GM12878 (cell line): ENCODE measurements at regions not wholly inside any gene's neighbourhood (a gene's known extent, or its start where the extent isn't known, plus 50 kb on each side); places are given as distances from the start of the nearest gene placed in this dataset.

Source experiments
- ATAC-seq: fragments of 200-7000 bp; cut with Tn5 transposase; 3 replicates; pipeline ENCODE4 v1.9.1; 2020; ENCODE audit warnings: mild to moderate bottlenecking, moderate library complexity
- BruUV-seq: library from RNA; stranded (reverse); fragments of 400-500 nt; replicated peaks from 2 replicates; lab custom pipeline; 2021; lab: Mats Ljungman, UMichigan
- CTCF ChIA-PET: fragments of 300-600 bp; sonication (Branson Sonifier 250); formaldehyde crosslinking; extraction: SDS; loops from one replicate; lab custom pipeline; 2021; ENCODE audit warnings: inconsistent platforms; lab: Yijun Ruan, JAX
- POLR2A ChIA-PET: fragments of 350-600 bp; formaldehyde crosslinking; extraction: SDS; loops from one replicate; lab custom pipeline; 2021; ENCODE audit warnings: inconsistent platforms; lab: Charles Lee
- RAD21 ChIA-PET: fragments of 300-600 bp; sonication (Branson Sonifier 250); formaldehyde crosslinking; loops from one replicate; lab custom pipeline; 2023; ENCODE audit warnings: antibody characterized with exemption; ENCODE audit not compliant: unreplicated experiment; lab: Charles Lee
- SMC1A ChIA-PET: fragments of 300-600 bp; sonication (Branson Sonifier 250); formaldehyde crosslinking; loops from one replicate; lab custom pipeline; 2023; ENCODE audit not compliant: unreplicated experiment, uncharacterized antibody; lab: Charles Lee
- DNase-seq: peaks from one replicate; pipeline ENCODE4 v3.0.0-alpha.2; 2011; ENCODE audit warnings: low read depth, low spot score
- FAIRE-seq: peaks from 3 replicates; lab custom pipeline; 2011; peaks lifted over from hg19 to GRCh38; lab: Jason Lieb, UNC
- H2AFZ ChIP-seq: 2 replicates; pipeline ENCODE4 v1.6.0; 2011; ENCODE audit warnings: low read depth, low read length, control low read depth; ENCODE audit not compliant: control insufficient read depth
- H3K27ac ChIP-seq: 2 replicates; pipeline ENCODE4 v1.5.1; 2011; ENCODE audit warnings: control low read depth; ENCODE audit not compliant: control insufficient read depth, insufficient read depth
- H3K27me3 ChIP-seq, 2 experiments: replicated peaks in 1 of 2; 2 replicates each; pipeline versions ENCODE4 v1.6.0 to v1.6.1; 2011; ENCODE audit warnings: low read length in 1 of 2; ENCODE audit not compliant: control insufficient read depth in 2 of 2, insufficient read depth in 2 of 2
- H3K36me3 ChIP-seq, 2 experiments: 2 replicates each; pipeline ENCODE4 v1.5.1; 2011; ENCODE audit warnings: low read length in 1 of 2; ENCODE audit not compliant: control insufficient read depth in 2 of 2, insufficient read depth in 2 of 2
- H3K4me1 ChIP-seq: 2 replicates; pipeline ENCODE4 v1.6.1; 2011; ENCODE audit warnings: mild to moderate bottlenecking, low read length, moderate library complexity, mixed read lengths; ENCODE audit not compliant: control insufficient read depth, insufficient read depth
- H3K4me2 ChIP-seq: 2 replicates; pipeline ENCODE4 v1.6.0; 2011; ENCODE audit warnings: control low read depth; ENCODE audit not compliant: control insufficient read depth, insufficient read depth
- H3K4me3 ChIP-seq: fragments of 200-600 bp; sonication (generic); 2 replicates; pipeline ENCODE4 v1.5.1; 2016
- H3K79me2 ChIP-seq: 2 replicates; pipeline ENCODE4 v1.6.0; 2011; ENCODE audit warnings: low read length; ENCODE audit not compliant: control insufficient read depth, insufficient read depth
- H3K9ac ChIP-seq: 2 replicates; pipeline ENCODE4 v1.8.0; 2011; ENCODE audit warnings: low read length, control low read depth, mixed read lengths; ENCODE audit not compliant: control insufficient read depth, insufficient read depth
- H3K9me3 ChIP-seq: replicated peaks from 3 replicates; pipeline ENCODE4 v1.5.1; 2011; ENCODE audit warnings: mild to moderate bottlenecking, low read length; ENCODE audit not compliant: control insufficient read depth, insufficient read depth
- H4K20me1 ChIP-seq: 2 replicates; pipeline ENCODE4 v1.6.0; 2011; ENCODE audit not compliant: control insufficient read depth, insufficient read depth
- BCL11A ChIP-seq: IDR thresholded peaks from 2 replicates; pipeline ENCODE4 v1.6.1; 2011; ENCODE audit warnings: low read depth, low read length
- CEBPB ChIP-seq, 2 experiments: fragments of 150-350 bp in 1 of 2; IDR thresholded peaks; 2 replicates each; pipeline ENCODE4 v1.6.1; 2012 to 2014; ENCODE audit warnings: low read depth in 2 of 2, low read length in 2 of 2, borderline replicate concordance in 1 of 2, inconsistent platforms in 1 of 2
- DPF2 ChIP-seq: fragments of 450-650 bp; IDR thresholded peaks from 2 replicates; pipeline ENCODE4 v1.6.1; 2017; ENCODE audit warnings: mild to moderate bottlenecking
- HCFC1 ChIP-seq: fragments of 150-350 bp; IDR thresholded peaks from 2 replicates; pipeline ENCODE4 v1.6.1; 2014; ENCODE audit warnings: low read length
- JUND ChIP-seq: IDR thresholded peaks from 2 replicates; pipeline ENCODE4 v1.6.1; 2012; ENCODE audit warnings: low read depth, mild to moderate bottlenecking, low read length, improper control_type of control experiment, moderate library complexity
- KDM1A ChIP-seq: fragments of 200-600 bp; sonication (generic); IDR thresholded peaks from 2 replicates; pipeline ENCODE4 v1.6.1; 2016; ENCODE audit warnings: borderline replicate concordance
- MYC ChIP-seq: IDR thresholded peaks from 2 replicates; pipeline ENCODE4 v1.6.1; 2011; ENCODE audit warnings: mild to moderate bottlenecking, low read length, moderate library complexity, inconsistent platforms; ENCODE audit not compliant: insufficient read depth, insufficient replicate concordance, insufficient read length, severe bottlenecking
- RBBP5 ChIP-seq: fragments of 200-600 bp; sonication (generic); conservative IDR thresholded peaks from 2 replicates; pipeline ENCODE4 v1.6.1; 2016
- RUNX3 ChIP-seq: IDR thresholded peaks from 2 replicates; pipeline ENCODE4 v1.6.1; 2012; ENCODE audit warnings: low read length, inconsistent platforms
- STAT3 ChIP-seq: IDR thresholded peaks from 2 replicates; pipeline ENCODE4 v1.6.1; 2011; ENCODE audit warnings: low read depth, low read length, improper control_type of control experiment
- YY1 ChIP-seq: IDR thresholded peaks from 2 replicates; pipeline ENCODE4 v1.6.1; 2011; ENCODE audit warnings: low read depth, mild to moderate bottlenecking, low read length
- ZBTB40 ChIP-seq: fragments of 450-650 bp; IDR thresholded peaks from 2 replicates; pipeline ENCODE4 v1.6.1; 2016; ENCODE audit warnings: mild to moderate bottlenecking, moderate library complexity, borderline replicate concordance
- WGBS: methylation state at CpG from one replicate; pipeline ENCODE4 v1.1.6; 2016; ENCODE audit warnings: low lambda C conversion rate; ENCODE audit not compliant: insufficient replicate concordance, insufficient coverage; ENCODE audit errors: missing lambda C conversion rate; 5-methylcytosine and 5-hydroxymethylcytosine counted together
- in situ Hi-C: fragments of 300-500 bp; cut with MboI; formaldehyde crosslinking; loops from 9 replicates; pipeline ENCODE4 v1.14.3; 2018; ENCODE audit warnings: mixed read lengths
- intact Hi-C: fragments of 100-400 bp; cut with micrococcal nuclease; formaldehyde crosslinking; loops from one replicate; pipeline ENCODE4 v1.14.2; 2022; ENCODE audit not compliant: unreplicated experiment
- TF ChIP-seq, protein P1 (sequence below): IDR thresholded peaks from 2 replicates; pipeline ENCODE4 v1.6.1; 2011; ENCODE audit warnings: mild to moderate bottlenecking, low read depth, low read length, moderate library complexity; ENCODE audit not compliant: insufficient replicate concordance
- TF ChIP-seq, protein P2 (sequence below): fragments of 450-650 bp; IDR thresholded peaks from 2 replicates; pipeline ENCODE4 v1.6.1; 2017; ENCODE audit warnings: mild to moderate bottlenecking, moderate library complexity

DNA sequence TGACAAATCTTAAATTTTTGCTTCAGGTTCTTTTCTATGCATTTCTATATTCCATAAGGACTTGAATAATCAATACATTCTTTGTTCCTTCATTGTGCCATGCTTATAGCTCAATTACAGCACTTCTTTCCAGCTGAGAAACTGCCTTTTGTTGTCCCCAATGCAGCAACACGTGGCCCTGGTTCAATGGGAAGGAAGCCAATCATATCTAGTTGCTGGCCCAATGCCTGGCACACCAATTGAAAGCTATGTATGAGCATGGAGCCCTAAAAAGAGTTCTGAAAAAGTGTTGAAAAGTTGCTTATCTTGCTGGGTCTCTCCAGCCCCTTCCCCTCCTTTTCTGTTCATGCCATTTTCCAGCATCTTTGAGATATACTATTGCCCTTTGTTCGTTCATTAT is 448.0 kb upstream of the FAT3 start:
- no peaks in the 10 kb centered on the region for H3K79me2 ChIP-seq
- H3K36me3 ChIP-seq, result no peaks in the 10 kb centered on the region
- in situ Hi-C loops (no loop called here), intact Hi-C loops (no loop called here)
- ChIA-PET SMC1A (no interaction called here), CTCF (no interaction called here), RAD21 (no interaction called here), POLR2A (no interaction called here)
- no peak for ATAC-seq
- no peaks in the 10 kb centered on the region for H3K9me3 ChIP-seq
- WGBS, result 0% methylated on average over 2 of the region's 2 CpGs
- no peak overlapping the region for H3K4me3 ChIP-seq
- no peaks in the 10 kb centered on the region for H3K4me1 ChIP-seq
- H4K20me1 ChIP-seq, result no peaks in the 10 kb centered on the region
- no peak overlapping the region for H2AFZ ChIP-seq
- FAIRE-seq, result no peak
- no peak overlapping the region for H3K27ac ChIP-seq
- no peak overlapping the region for H3K4me2 ChIP-seq
- BruUV-seq, result no TSS peak
- H3K27me3 ChIP-seq, result no peaks in the 10 kb centered on the region
- DNase-seq, result no peak
- no peak overlapping the region for H3K9ac ChIP-seq
- TF ChIP-seq HCFC1 (no peak), ZBTB40 (no peak), STAT3 (no peak), KDM1A (no peak), JUND (no peak), RUNX3 (no peak), RBBP5 (no peak), BCL11A (no peak), DPF2 (no peak), MYC (no peak), YY1 (no peak), CEBPB (IDR thresholded peaks at IDR 0.05; ENCODE audit: borderline replicate concordance in 1 of 2, low read depth in 2 of 2, low read length in 2 of 2) (no peak)
- TF ChIP-seq, protein P1, sequence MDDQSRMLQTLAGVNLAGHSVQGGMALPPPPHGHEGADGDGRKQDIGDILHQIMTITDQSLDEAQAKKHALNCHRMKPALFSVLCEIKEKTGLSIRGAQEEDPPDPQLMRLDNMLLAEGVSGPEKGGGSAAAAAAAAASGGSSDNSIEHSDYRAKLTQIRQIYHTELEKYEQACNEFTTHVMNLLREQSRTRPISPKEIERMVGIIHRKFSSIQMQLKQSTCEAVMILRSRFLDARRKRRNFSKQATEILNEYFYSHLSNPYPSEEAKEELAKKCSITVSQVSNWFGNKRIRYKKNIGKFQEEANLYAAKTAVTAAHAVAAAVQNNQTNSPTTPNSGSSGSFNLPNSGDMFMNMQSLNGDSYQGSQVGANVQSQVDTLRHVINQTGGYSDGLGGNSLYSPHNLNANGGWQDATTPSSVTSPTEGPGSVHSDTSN, result no peak
- TF ChIP-seq, protein P2, sequence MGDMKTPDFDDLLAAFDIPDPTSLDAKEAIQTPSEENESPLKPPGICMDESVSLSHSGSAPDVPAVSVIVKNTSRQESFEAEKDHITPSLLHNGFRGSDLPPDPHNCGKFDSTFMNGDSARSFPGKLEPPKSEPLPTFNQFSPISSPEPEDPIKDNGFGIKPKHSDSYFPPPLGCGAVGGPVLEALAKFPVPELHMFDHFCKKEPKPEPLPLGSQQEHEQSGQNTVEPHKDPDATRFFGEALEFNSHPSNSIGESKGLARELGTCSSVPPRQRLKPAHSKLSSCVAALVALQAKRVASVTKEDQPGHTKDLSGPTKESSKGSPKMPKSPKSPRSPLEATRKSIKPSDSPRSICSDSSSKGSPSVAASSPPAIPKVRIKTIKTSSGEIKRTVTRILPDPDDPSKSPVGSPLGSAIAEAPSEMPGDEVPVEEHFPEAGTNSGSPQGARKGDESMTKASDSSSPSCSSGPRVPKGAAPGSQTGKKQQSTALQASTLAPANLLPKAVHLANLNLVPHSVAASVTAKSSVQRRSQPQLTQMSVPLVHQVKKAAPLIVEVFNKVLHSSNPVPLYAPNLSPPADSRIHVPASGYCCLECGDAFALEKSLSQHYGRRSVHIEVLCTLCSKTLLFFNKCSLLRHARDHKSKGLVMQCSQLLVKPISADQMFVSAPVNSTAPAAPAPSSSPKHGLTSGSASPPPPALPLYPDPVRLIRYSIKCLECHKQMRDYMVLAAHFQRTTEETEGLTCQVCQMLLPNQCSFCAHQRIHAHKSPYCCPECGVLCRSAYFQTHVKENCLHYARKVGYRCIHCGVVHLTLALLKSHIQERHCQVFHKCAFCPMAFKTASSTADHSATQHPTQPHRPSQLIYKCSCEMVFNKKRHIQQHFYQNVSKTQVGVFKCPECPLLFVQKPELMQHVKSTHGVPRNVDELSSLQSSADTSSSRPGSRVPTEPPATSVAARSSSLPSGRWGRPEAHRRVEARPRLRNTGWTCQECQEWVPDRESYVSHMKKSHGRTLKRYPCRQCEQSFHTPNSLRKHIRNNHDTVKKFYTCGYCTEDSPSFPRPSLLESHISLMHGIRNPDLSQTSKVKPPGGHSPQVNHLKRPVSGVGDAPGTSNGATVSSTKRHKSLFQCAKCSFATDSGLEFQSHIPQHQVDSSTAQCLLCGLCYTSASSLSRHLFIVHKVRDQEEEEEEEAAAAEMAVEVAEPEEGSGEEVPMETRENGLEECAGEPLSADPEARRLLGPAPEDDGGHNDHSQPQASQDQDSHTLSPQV, result no peak
